ENCODE measurements at regions not wholly inside any gene's neighbourhood (a gene's known extent, or its start where the extent isn't known, plus 50 kb on each side); places are given as distances from the start of the nearest gene placed in this dataset.

GRCh38 chr10:56934515-56934914 lies 573.5 kb upstream of the ZWINT start:
- DNase-seq: no peak
- Mint-ChIP-seq H3K27me3 (no peaks in the 10 kb centered on the region), H3K27ac (no peak overlapping the region), H3K4me3 (no peak overlapping the region), H3K4me1 (ENCODE audit: low read depth) (no peaks in the 10 kb centered on the region), H3K36me3 (ENCODE audit: low read depth) (no peaks in the 10 kb centered on the region), H3K9me3 (peaks cover 14% of the 10 kb centered on the region)
- TF ChIP-seq CTCF (IDR thresholded peaks at IDR 0.05): no peak
- Histone ChIP-seq H3K9me3 (ENCODE audit: control insufficient read depth in 1 of 2, insufficient read depth in 1 of 2, low read length in 2 of 2) (peaks cover 0 to 15% of the 10 kb centered on the region in 2 experiments), H3K36me3 (ENCODE audit: insufficient read depth, low read length) (no peaks in the 10 kb centered on the region), H3K4me3 (ENCODE audit: low read length) (no peak overlapping the region), H3K4me1 (ENCODE audit: insufficient read depth, low read length) (no peaks in the 10 kb centered on the region), H3K27ac (ENCODE audit: low read depth in 1 of 2, low read length in 2 of 2) (no peak overlapping the region), H3K27me3 (ENCODE audit: control insufficient read depth in 1 of 2, insufficient read depth in 2 of 2, low read length in 2 of 2) (no peaks in the 10 kb centered on the region)
- ATAC-seq (ENCODE audit: poor library complexity): no peak
- intact Hi-C loops (cut with DNase I, micrococcal nuclease): no loop called here
- ChIA-PET CTCF (no interaction called here), POLR2A (no interaction called here)

GRCh38 chr10:56928714-56929113 lies 567.7 kb upstream of the ZWINT start:
- H3K27ac ChIP-seq (ENCODE audit: low read depth in 1 of 2, low read length in 2 of 2): no peak overlapping the region
- H3K4me3 ChIP-seq (ENCODE audit: low read length): no peak overlapping the region
- no peaks in the 10 kb centered on the region for H3K4me1 Mint-ChIP-seq (ENCODE audit: low read depth)
- no peaks in the 10 kb centered on the region for H3K27me3 ChIP-seq (ENCODE audit: control insufficient read depth in 1 of 2, insufficient read depth in 2 of 2, low read length in 2 of 2)
- peaks cover 16% of the 10 kb centered on the region for H3K9me3 Mint-ChIP-seq
- no peak for DNase-seq
- CTCF ChIA-PET: no interaction called here
- no peaks in the 10 kb centered on the region for H3K4me1 ChIP-seq (ENCODE audit: insufficient read depth, low read length)
- intact Hi-C loops (cut with DNase I, micrococcal nuclease): no loop called here
- H3K27ac Mint-ChIP-seq: no peak overlapping the region
- H3K9me3 ChIP-seq (ENCODE audit: control insufficient read depth in 1 of 2, insufficient read depth in 1 of 2, low read length in 2 of 2): peaks cover 0 to 6% of the 10 kb centered on the region in 2 experiments
- no peaks in the 10 kb centered on the region for H3K36me3 ChIP-seq (ENCODE audit: insufficient read depth, low read length)
- TF ChIP-seq CTCF (IDR thresholded peaks at IDR 0.05): no peak
- H3K27me3 Mint-ChIP-seq: no peaks in the 10 kb centered on the region
- ATAC-seq (ENCODE audit: poor library complexity): no peak
- POLR2A ChIA-PET: no interaction called here
- H3K4me3 Mint-ChIP-seq: no peak overlapping the region
- H3K36me3 Mint-ChIP-seq (ENCODE audit: low read depth): no peaks in the 10 kb centered on the region

- intact Hi-C loops (cut with DNase I, micrococcal nuclease): no loop called here
- CTCF ChIA-PET: no interaction called here
- no peaks in the 10 kb centered on the region for H3K27me3 ChIP-seq (ENCODE audit: control insufficient read depth in 1 of 2, insufficient read depth in 2 of 2, low read length in 2 of 2)
- Mint-ChIP-seq H3K4me1 (ENCODE audit: low read depth) (no peaks in the 10 kb centered on the region), H3K27me3 (no peaks in the 10 kb centered on the region), H3K4me3 (no peak overlapping the region), H3K9me3 (peaks cover 16% of the 10 kb centered on the region), H3K36me3 (ENCODE audit: low read depth) (no peaks in the 10 kb centered on the region), H3K27ac (no peak overlapping the region)
- H3K4me1 ChIP-seq (ENCODE audit: insufficient read depth, low read length): no peaks in the 10 kb centered on the region
- H3K4me3 ChIP-seq (ENCODE audit: low read length): no peak overlapping the region
- POLR2A ChIA-PET: no interaction called here
- H3K9me3 ChIP-seq (ENCODE audit: control insufficient read depth in 1 of 2, insufficient read depth in 1 of 2, low read length in 2 of 2): peaks cover 0 to 11% of the 10 kb centered on the region in 2 experiments
- DNase-seq: no peak
- H3K36me3 ChIP-seq (ENCODE audit: insufficient read depth, low read length): no peaks in the 10 kb centered on the region
- TF ChIP-seq CTCF (IDR thresholded peaks at IDR 0.05): no peak
- H3K27ac ChIP-seq (ENCODE audit: low read depth in 1 of 2, low read length in 2 of 2): no peak overlapping the region
- no peak for ATAC-seq (ENCODE audit: poor library complexity)
These were observed 566.6 kb upstream of the ZWINT start for GRCh38 chr10:56927701-56928100.

Measured in CD4-positive, alpha-beta T cell (primary cell).